ENCODE measurements at regions not wholly inside any gene's neighbourhood (a gene's known extent, or its start where the extent isn't known, plus 50 kb on each side); places are given as distances from the start of the nearest gene placed in this dataset.

- DNase-seq (ENCODE audit: low read depth in 1 of 2, low spot score in 2 of 2) (no peak), FAIRE-seq (no peak)
- no peak overlapping the region for H2BK12ac ChIP-seq (ENCODE audit: low read depth, low read length)
- no peak overlapping the region for H2AK5ac ChIP-seq (ENCODE audit: low read depth, low read length)
- H4K20me1 ChIP-seq (replicated peaks in 1 of 2; ENCODE audit: control insufficient read depth in 1 of 2, insufficient read depth in 2 of 2, low read length in 2 of 2): no peaks in the 10 kb centered on the region
- no peak overlapping the region for H4K8ac ChIP-seq (ENCODE audit: extremely low read depth, insufficient read depth, low read length)
- no peaks in the 10 kb centered on the region for H3K4me1 ChIP-seq (replicated peaks in 1 of 4; ENCODE audit: control insufficient read depth in 3 of 4, insufficient read depth in 4 of 4, low read length in 3 of 4)
- ChIA-PET POLR2A (ENCODE audit: partially characterized antibody) (no interaction called here), CTCF (ENCODE audit: partially characterized antibody) (interaction anchor here (1.4 to 2.4 kb wide), 4 partner anchors 29 to 458 kb away, joined by 4 to 10 read pairs (median 7); no protein-coding TSS in a partner anchor)
- TF ChIP-seq SAP30 (IDR thresholded peaks at IDR 0.05; ENCODE audit: insufficient read depth, insufficient replicate concordance, low read length): no peak
- TF ChIP-seq CHD1 (IDR thresholded peaks at IDR 0.05; ENCODE audit: low read depth, low read length): no peak
- no peak for TF ChIP-seq BACH1 (IDR thresholded peaks at IDR 0.05; ENCODE audit: low read length)
- TF ChIP-seq SRF (IDR thresholded peaks at IDR 0.05; ENCODE audit: low read depth, low read length): no peak
- no peak for TF ChIP-seq TBP (IDR thresholded peaks at IDR 0.05; ENCODE audit: low read depth, low read length)
- no peak for TF ChIP-seq EGR1 (IDR thresholded peaks at IDR 0.05; ENCODE audit: borderline replicate concordance, low read depth, low read length)
- H3K27ac ChIP-seq (ENCODE audit: low read depth, low read length): no peak overlapping the region
- no peak overlapping the region for H2AFZ ChIP-seq (ENCODE audit: low read length)
- no peaks in the 10 kb centered on the region for H3K23me2 ChIP-seq (ENCODE audit: low read depth, low read length)
- H3K4ac ChIP-seq (replicated peaks; ENCODE audit: insufficient read length, low read depth, low read length): no peak overlapping the region
- H3K9me3 ChIP-seq (ENCODE audit: insufficient read depth in 2 of 2, low read depth in 1 of 2, low read length in 1 of 2): no peaks in the 10 kb centered on the region
- H2BK20ac ChIP-seq (ENCODE audit: low read length): no peak overlapping the region
- no peaks in the 10 kb centered on the region for H3K27me3 ChIP-seq (replicated peaks in 1 of 4; ENCODE audit: control insufficient read depth in 3 of 4, extremely low read depth in 1 of 4, insufficient read depth in 3 of 4, low read length in 3 of 4)
- H2BK120ac ChIP-seq (replicated peaks; ENCODE audit: low read depth, low read length): no peak overlapping the region
- no peak overlapping the region for H3K23ac ChIP-seq (ENCODE audit: insufficient read length)
- no peak overlapping the region for H3K14ac ChIP-seq (ENCODE audit: insufficient read length)
- no peak overlapping the region for H3K4me2 ChIP-seq (ENCODE audit: insufficient read depth in 1 of 2, low read depth in 2 of 2, low read length in 2 of 2)
- no peak overlapping the region for H4K91ac ChIP-seq (replicated peaks; ENCODE audit: insufficient read length, low read length)
- H3K79me1 ChIP-seq (ENCODE audit: low read depth, low read length): no peaks in the 10 kb centered on the region
- H3K79me2 ChIP-seq (ENCODE audit: control insufficient read depth in 1 of 2, insufficient read depth in 2 of 2, low read length in 2 of 2): no peaks in the 10 kb centered on the region
- no peak overlapping the region for H2BK15ac ChIP-seq (ENCODE audit: low read length)
- no peak overlapping the region for H3K18ac ChIP-seq (ENCODE audit: extremely low read depth, low read length)
- no peak overlapping the region for H2BK5ac ChIP-seq (ENCODE audit: low read depth, low read length)
- no peak overlapping the region for H4K5ac ChIP-seq (ENCODE audit: insufficient read length, low read depth, low read length)
- H3K36me3 ChIP-seq (ENCODE audit: control insufficient read depth in 2 of 4, insufficient read depth in 4 of 4, low read length in 3 of 4): no peaks in the 10 kb centered on the region
- no peak overlapping the region for H3K56ac ChIP-seq (replicated peaks; ENCODE audit: insufficient read length, low read depth, low read length)
- H3K9ac ChIP-seq (replicated peaks in 1 of 4; ENCODE audit: extremely low read depth in 1 of 4, low read depth in 3 of 4, low read length in 3 of 4): no peak overlapping the region
- H3K4me3 ChIP-seq (ENCODE audit: extremely low read depth in 1 of 4, insufficient read depth in 2 of 4, low read depth in 3 of 4, low read length in 4 of 4): no peak overlapping the region
Observed at GRCh38 chr6:122868137-122868536, 79.1 kb downstream of the SMPDL3A start.

Data from H1 (cell line).